Spleen (tissue), 11 donors: ENCODE measurements at regions not wholly inside any gene's neighbourhood (a gene's known extent, or its start where the extent isn't known, plus 50 kb on each side); places are given as distances from the start of the nearest gene placed in this dataset.

Experiments
- DNase-seq: peaks from one replicate; pipeline ENCODE4 v3.0.0-alpha.2; 2020
- H3K27ac ChIP-seq, 8 donors: fragments of 200-600 bp; sonication (generic) in 7 of 8; 1 replicate in 4 of 8; 2 replicates in 4 of 8; pipeline versions ENCODE4 v1.5.0 to v1.8.0; 2016 to 2021; ENCODE audit warnings: inconsistent platforms in 4 of 8, mild to moderate bottlenecking in 4 of 8, moderate library complexity in 1 of 8
- H3K27me3 ChIP-seq, 7 donors: fragments of 200-600 bp; sonication (generic) in 6 of 7; replicated peaks in 1 of 7; 1 replicate in 4 of 7; 2 replicates in 3 of 7; pipeline versions ENCODE4 v1.5.0 to v1.8.0; 2016 to 2021; ENCODE audit warnings: inconsistent platforms in 3 of 7, mild to moderate bottlenecking in 1 of 7
- H3K36me3 ChIP-seq, 6 donors: fragments of 200-600 bp; sonication (generic) in 5 of 6; 1 replicate in 4 of 6; 2 replicates in 2 of 6; pipeline versions ENCODE4 v1.5.0 to v1.8.0; 2016 to 2021; ENCODE audit warnings: inconsistent platforms in 2 of 6
- H3K4me1 ChIP-seq, 6 donors: fragments of 200-600 bp; sonication (generic) in 5 of 6; 1 replicate in 3 of 6; 2 replicates in 3 of 6; pipeline versions ENCODE4 v1.5.0 to v1.8.0; 2016 to 2021; ENCODE audit warnings: inconsistent platforms in 3 of 6
- H3K4me3 ChIP-seq, 8 donors: fragments of 200-600 bp; sonication (generic) in 7 of 8; 1 replicate in 4 of 8; 2 replicates in 4 of 8; pipeline versions ENCODE4 v1.5.0 to v1.8.0; 2016 to 2021; ENCODE audit warnings: inconsistent platforms in 4 of 8, mild to moderate bottlenecking in 4 of 8, moderate library complexity in 2 of 8
- H3K9me3 ChIP-seq, 8 donors: fragments of 200-600 bp; sonication (generic) in 7 of 8; 1 replicate in 4 of 8; 2 replicates in 4 of 8; pipeline versions ENCODE4 v1.5.0 to v1.8.0; 2016 to 2021; ENCODE audit warnings: inconsistent platforms in 4 of 8
- CTCF ChIP-seq, 11 experiments: fragments of 200-600 bp in 7 of 11; fragments of 450-650 bp in 4 of 11; sonication (generic) in 4 of 11; IDR thresholded peaks in 8 of 11; conservative IDR thresholded peaks in 3 of 11; 1 replicate in 7 of 11; 2 replicates in 4 of 11; pipeline versions ENCODE4 v1.4.0 to v1.8.0; 2016 to 2021; ENCODE audit warnings: antibody characterized with exemption in 11 of 11, inconsistent platforms in 4 of 11, mild to moderate bottlenecking in 1 of 11
- POLR2A ChIP-seq, 3 donors: fragments of 450-650 bp; IDR thresholded peaks; one replicate each; pipeline ENCODE4 v1.5.1; 2017; ENCODE audit warnings: antibody characterized with exemption in 3 of 3, mild to moderate bottlenecking in 1 of 3
- POLR2AphosphoS5 ChIP-seq, 3 donors: sonication (generic); formaldehyde crosslinking; IDR thresholded peaks; one replicate each; pipeline ENCODE4 v1.5.1; 2017; ENCODE audit warnings: antibody characterized with exemption in 3 of 3
- WGBS, 5 donors: extraction: QIAGEN DNeasy Blood & Tissue Kit in 3 of 5; methylation state at CpG; one replicate each; pipeline versions ENCODE4 v1.1.5 to v1.1.7; 2013 to 2018; 5-methylcytosine and 5-hydroxymethylcytosine counted together
- intact Hi-C: fragments of 100-400 bp; cut with DNase I; formaldehyde crosslinking; loops from one replicate; pipeline ENCODE4 v1.15.0; 2023; ENCODE audit warnings: low total_unique reads
- donor health status: healthy with polysubstance abuse.
- donor health status: DM: no; HTN: no; CAD: no; lungs with moderate emphysema.
- donor health status: DM: no; HTN: no; CAD: no.
- donor health status: Bipolar disorder and iron deficiency.
- donor health status: healthy.
- donor health status: DM: no; HTN: no; CAD: no.
- donor health status: DM: yes; HTN: yes; CAD: no.

GRCh38 chr17:36779550-36779949 lies 157.7 kb upstream of the LHX1 start:
- TF ChIP-seq POLR2A (IDR thresholded peaks at IDR 0.05): no peak
- TF ChIP-seq CTCF (IDR thresholded peaks at IDR 0.05 in 8 of 11, conservative IDR thresholded peaks at IDR 0.05 in 3 of 11): no peak
- TF ChIP-seq POLR2AphosphoS5 (IDR thresholded peaks at IDR 0.05): no peak
- DNase-seq: no peak
- intact Hi-C loops: no loop called here
- no peak overlapping the region for H3K27ac ChIP-seq
- H3K4me3 ChIP-seq: no peak overlapping the region
- no peaks in the 10 kb centered on the region for H3K4me1 ChIP-seq
- H3K36me3 ChIP-seq: no peaks in the 10 kb centered on the region
- no peaks in the 10 kb centered on the region for H3K9me3 ChIP-seq
- 86 to 96% (median 90%) methylated on average over 2 of the region's 2 CpGs for WGBS, 5 donors
- peaks cover 0 to 76% (median 6%) of the 10 kb centered on the region in 7 donors for H3K27me3 ChIP-seq

GRCh38 chr17:36784633-36785032 lies 152.6 kb upstream of the LHX1 start:
- intact Hi-C loops: no loop called here
- Histone ChIP-seq H3K9me3 (no peaks in the 10 kb centered on the region), H3K27me3 (peaks cover 0 to 56% (median 0%) of the 10 kb centered on the region in 7 donors), H3K36me3 (no peaks in the 10 kb centered on the region), H3K4me3 (no peak overlapping the region), H3K4me1 (no peaks in the 10 kb centered on the region), H3K27ac (no peak overlapping the region)
- TF ChIP-seq CTCF (IDR thresholded peaks at IDR 0.05 in 8 of 11, conservative IDR thresholded peaks at IDR 0.05 in 3 of 11) (no peak), POLR2AphosphoS5 (IDR thresholded peaks at IDR 0.05) (no peak), POLR2A (IDR thresholded peaks at IDR 0.05) (no peak)
- DNase-seq: no peak
- WGBS, 5 donors: 60 to 83% (median 69%) methylated on average over 1 of the region's 1 CpG

GRCh38 chr17:36786867-36787266 lies 150.4 kb upstream of the LHX1 start:
- TF ChIP-seq POLR2A (IDR thresholded peaks at IDR 0.05) (no peak), POLR2AphosphoS5 (IDR thresholded peaks at IDR 0.05) (no peak), CTCF (IDR thresholded peaks at IDR 0.05 in 8 of 11, conservative IDR thresholded peaks at IDR 0.05 in 3 of 11) (no peak)
- 59 to 82% (median 68%) methylated on average over 2 of the region's 2 CpGs for WGBS, 5 donors
- no peak for DNase-seq
- Histone ChIP-seq H3K27ac (no peak overlapping the region), H3K4me1 (no peaks in the 10 kb centered on the region), H3K27me3 (peaks cover 0 to 60% (median 10%) of the 10 kb centered on the region in 7 donors), H3K36me3 (no peaks in the 10 kb centered on the region), H3K9me3 (no peaks in the 10 kb centered on the region), H3K4me3 (no peak overlapping the region)
- intact Hi-C loops: no loop called here

GRCh38 chr17:36791150-36791941 lies 145.9 kb upstream of the LHX1 start:
- no peak for DNase-seq
- intact Hi-C loops: no loop called here
- no peaks in the 10 kb centered on the region for H3K9me3 ChIP-seq
- H3K27ac ChIP-seq: no peak overlapping the region
- peaks cover 0 to 31% (median 10%) of the 10 kb centered on the region in 7 donors for H3K27me3 ChIP-seq
- no peaks in the 10 kb centered on the region for H3K4me1 ChIP-seq
- H3K36me3 ChIP-seq: no peaks in the 10 kb centered on the region
- WGBS, 5 donors: 19 to 29% (median 27%) methylated on average over 7 of the region's 7 CpGs
- no peak overlapping the region for H3K4me3 ChIP-seq
- TF ChIP-seq CTCF (IDR thresholded peaks at IDR 0.05 in 8 of 11, conservative IDR thresholded peaks at IDR 0.05 in 3 of 11) (no peak), POLR2A (IDR thresholded peaks at IDR 0.05) (no peak)
